GM23248 (cell line): ENCODE measurements at regions not wholly inside any gene's neighbourhood (a gene's known extent, or its start where the extent isn't known, plus 50 kb on each side); places are given as distances from the start of the nearest gene placed in this dataset.

Experiments
- DNase-seq: peaks from one replicate; pipeline ENCODE4 v3.0.0-alpha.2; 2015
- H2AFZ ChIP-seq: fragments of 200-600 bp; sonication (generic); 2 replicates; pipeline ENCODE4 v1.6.1; 2016; ENCODE audit warnings: antibody characterized with exemption
- H3F3A ChIP-seq: fragments of 200-600 bp; sonication (generic); 2 replicates; pipeline ENCODE4 v1.6.1; 2016; ENCODE audit warnings: mild to moderate bottlenecking, antibody characterized with exemption, mixed run types; ENCODE audit not compliant: insufficient read depth
- H3K27ac ChIP-seq: fragments of 200-600 bp; sonication (generic); 2 replicates; pipeline ENCODE4 v1.5.1; 2016; ENCODE audit warnings: mild to moderate bottlenecking
- H3K27me3 ChIP-seq: fragments of 200-600 bp; sonication (generic); replicated peaks from 2 replicates; pipeline ENCODE4 v1.6.1; 2016; ENCODE audit warnings: mild to moderate bottlenecking; ENCODE audit not compliant: insufficient read depth
- H3K36me3 ChIP-seq: fragments of 200-600 bp; sonication (generic); 2 replicates; pipeline ENCODE4 v1.6.1; 2016; ENCODE audit warnings: low read depth, mild to moderate bottlenecking
- H3K4me1 ChIP-seq: fragments of 200-600 bp; sonication (generic); 2 replicates; pipeline ENCODE4 v1.6.1; 2016; ENCODE audit warnings: mild to moderate bottlenecking; ENCODE audit not compliant: insufficient read depth
- H3K4me2 ChIP-seq: fragments of 200-600 bp; sonication (generic); one replicate; pipeline ENCODE4 v1.6.1; 2016; ENCODE audit warnings: mild to moderate bottlenecking; ENCODE audit not compliant: unreplicated experiment
- H3K4me3 ChIP-seq: fragments of 200-600 bp; sonication (generic); 2 replicates; pipeline ENCODE4 v1.5.1; 2016; ENCODE audit warnings: mild to moderate bottlenecking
- H3K79me2 ChIP-seq: fragments of 200-600 bp; sonication (generic); 2 replicates; pipeline ENCODE4 v1.6.1; 2016; ENCODE audit warnings: mild to moderate bottlenecking; ENCODE audit not compliant: insufficient read depth
- H3K9ac ChIP-seq: fragments of 200-600 bp; sonication (generic); 2 replicates; pipeline ENCODE4 v1.6.1; 2016; ENCODE audit warnings: mild to moderate bottlenecking
- H3K9me2 ChIP-seq: fragments of 200-600 bp; sonication (generic); 2 replicates; pipeline ENCODE4 v1.6.1; 2016; ENCODE audit warnings: mixed run types, mild to moderate bottlenecking, moderate library complexity; ENCODE audit not compliant: insufficient read depth
- H3K9me3 ChIP-seq: fragments of 200-600 bp; sonication (generic); one replicate; pipeline ENCODE4 v1.6.1; 2017; ENCODE audit warnings: low read depth
- H4K20me1 ChIP-seq: fragments of 200-600 bp; sonication (generic); 2 replicates; pipeline ENCODE4 v1.6.0; 2016; ENCODE audit not compliant: insufficient read depth
- EZH2 ChIP-seq: fragments of 200-600 bp; sonication (generic); IDR thresholded peaks from 2 replicates; pipeline ENCODE4 v1.6.1; 2018; ENCODE audit warnings: antibody characterized with exemption, mild to moderate bottlenecking; ENCODE audit not compliant: insufficient read depth, poor library complexity, severe bottlenecking
- EZH2phosphoT487 ChIP-seq: fragments of 200-600 bp; sonication (generic); IDR thresholded peaks from 2 replicates; pipeline ENCODE4 v1.6.1; 2018; ENCODE audit warnings: antibody characterized with exemption, moderate library complexity, mild to moderate bottlenecking, low read depth; ENCODE audit not compliant: insufficient read depth
- WGBS, 2 experiments: methylation state at CpG; one replicate each; pipeline ENCODE4 v1.1.6; 2015 to 2017; ENCODE audit warnings: low lambda C conversion rate in 2 of 2, low coverage in 1 of 2; ENCODE audit errors: missing lambda C conversion rate in 2 of 2; 5-methylcytosine and 5-hydroxymethylcytosine counted together
- in situ Hi-C: fragments of 300-500 bp; cut with MboI; formaldehyde crosslinking; loops from 2 replicates; pipeline ENCODE4 v1.15.0; 2020

GRCh38 chr3:145518639-145519038 lies 642.3 kb downstream of the PLOD2 start:
- H2AFZ ChIP-seq, result no peak overlapping the region
- no peaks in the 10 kb centered on the region for H3K27me3 ChIP-seq
- H3K36me3 ChIP-seq, result no peaks in the 10 kb centered on the region
- no peak overlapping the region for H3K4me3 ChIP-seq
- 6 to 22% methylated on average over 4 of the region's 4 CpGs for WGBS, 2 experiments
- H3K4me1 ChIP-seq, result no peaks in the 10 kb centered on the region
- no peak overlapping the region for H3K4me2 ChIP-seq
- no peaks in the 10 kb centered on the region for H3K9me2 ChIP-seq
- no peaks in the 10 kb centered on the region for H4K20me1 ChIP-seq
- H3K79me2 ChIP-seq, result no peaks in the 10 kb centered on the region
- no peak overlapping the region for H3K27ac ChIP-seq
- H3K9ac ChIP-seq, result no peak overlapping the region
- no peaks in the 10 kb centered on the region for H3F3A ChIP-seq
- no peak for TF ChIP-seq EZH2phosphoT487
- TF ChIP-seq EZH2, result no peak
- in situ Hi-C loops, result no loop called here
- no peaks in the 10 kb centered on the region for H3K9me3 ChIP-seq
- DNase-seq, result no peak

DNA sequence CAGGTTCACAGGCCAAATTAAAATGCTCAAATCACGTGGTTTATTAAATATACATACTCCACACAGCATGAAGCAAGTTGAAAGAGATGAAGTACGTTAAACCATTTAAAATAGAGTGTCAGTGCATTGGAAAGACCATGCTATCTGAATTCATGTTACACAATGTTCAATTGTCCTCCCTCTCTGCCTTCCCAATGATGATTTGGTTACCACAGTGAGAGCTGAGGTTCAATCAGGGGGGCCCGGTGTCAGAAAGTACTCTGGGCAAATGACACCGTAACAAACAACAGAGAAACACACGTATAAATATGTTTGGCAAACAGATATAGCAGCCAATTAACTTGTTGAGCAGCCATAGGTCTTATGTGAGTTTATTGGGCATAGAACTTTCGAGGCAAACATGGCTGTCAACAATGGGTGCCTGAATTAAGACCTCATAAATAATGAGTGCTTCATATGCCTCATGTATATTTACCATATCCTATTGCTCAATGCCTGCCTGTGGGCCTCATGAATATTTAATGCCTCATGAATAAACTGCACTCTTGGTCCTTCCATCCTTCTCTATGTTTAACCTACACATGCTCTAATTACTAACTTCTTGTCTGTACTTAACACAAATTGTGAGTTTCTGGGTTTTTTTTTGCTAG lies 641.5 kb downstream of the PLOD2 start:
- H3K27me3 ChIP-seq, result no peaks in the 10 kb centered on the region
- H3K9me3 ChIP-seq, result no peaks in the 10 kb centered on the region
- TF ChIP-seq EZH2phosphoT487 (no peak), EZH2 (no peak)
- 13 to 14% methylated on average over 6 of the region's 6 CpGs for WGBS, 2 experiments
- H4K20me1 ChIP-seq, result no peaks in the 10 kb centered on the region
- H3K9me2 ChIP-seq, result no peaks in the 10 kb centered on the region
- H3K36me3 ChIP-seq, result no peaks in the 10 kb centered on the region
- H2AFZ ChIP-seq, result no peak overlapping the region
- H3F3A ChIP-seq, result no peaks in the 10 kb centered on the region
- in situ Hi-C loops, result no loop called here
- no peaks in the 10 kb centered on the region for H3K4me1 ChIP-seq
- no peaks in the 10 kb centered on the region for H3K79me2 ChIP-seq
- no peak overlapping the region for H3K4me3 ChIP-seq
- H3K27ac ChIP-seq, result no peak overlapping the region
- DNase-seq, result no peak
- H3K9ac ChIP-seq, result no peak overlapping the region
- H3K4me2 ChIP-seq, result no peak overlapping the region

GRCh38 chr3:145522179-145522578 lies 638.8 kb downstream of the PLOD2 start:
- H3K4me2 ChIP-seq, result no peak overlapping the region
- 0 out of 2 replicates have a peak, but pooled peaks cover 3% of the 10 kb centered on the region for H3K9me2 ChIP-seq
- H3K27me3 ChIP-seq, result no peaks in the 10 kb centered on the region
- TF ChIP-seq EZH2phosphoT487 (no peak), EZH2 (no peak)
- no peaks in the 10 kb centered on the region for H3K9me3 ChIP-seq
- H3K4me3 ChIP-seq, result no peak overlapping the region
- H2AFZ ChIP-seq, result no peak overlapping the region
- no peaks in the 10 kb centered on the region for H3K36me3 ChIP-seq
- DNase-seq, result no peak
- H3K79me2 ChIP-seq, result no peaks in the 10 kb centered on the region
- no peaks in the 10 kb centered on the region for H4K20me1 ChIP-seq
- no peaks in the 10 kb centered on the region for H3F3A ChIP-seq
- no peak overlapping the region for H3K27ac ChIP-seq
- no peak overlapping the region for H3K9ac ChIP-seq
- no peaks in the 10 kb centered on the region for H3K4me1 ChIP-seq
- in situ Hi-C loops, result no loop called here

GRCh38 chr3:145522893-145523651 lies 637.9 kb downstream of the PLOD2 start:
- H3K27ac ChIP-seq, result no peak overlapping the region
- H4K20me1 ChIP-seq, result no peaks in the 10 kb centered on the region
- H3K9ac ChIP-seq, result no peak overlapping the region
- H3K4me1 ChIP-seq, result no peaks in the 10 kb centered on the region
- WGBS, 2 experiments, result 16 to 19% methylated on average over 4 of the region's 4 CpGs
- no peak overlapping the region for H2AFZ ChIP-seq
- no peaks in the 10 kb centered on the region for H3F3A ChIP-seq
- no peak for DNase-seq
- no peaks in the 10 kb centered on the region for H3K79me2 ChIP-seq
- no peaks in the 10 kb centered on the region for H3K9me3 ChIP-seq
- no peaks in the 10 kb centered on the region for H3K27me3 ChIP-seq
- in situ Hi-C loops, result no loop called here
- H3K9me2 ChIP-seq, result 0 out of 2 replicates have a peak, but pooled peaks cover 3% of the 10 kb centered on the region
- H3K4me2 ChIP-seq, result no peak overlapping the region
- H3K36me3 ChIP-seq, result no peaks in the 10 kb centered on the region
- TF ChIP-seq EZH2phosphoT487 (no peak), EZH2 (no peak)
- H3K4me3 ChIP-seq, result no peak overlapping the region

- no peak for DNase-seq
- H3K79me2 ChIP-seq, result no peaks in the 10 kb centered on the region
- H3K9me3 ChIP-seq, result no peaks in the 10 kb centered on the region
- H3K36me3 ChIP-seq, result no peaks in the 10 kb centered on the region
- H3K4me1 ChIP-seq, result no peaks in the 10 kb centered on the region
- H3K9me2 ChIP-seq, result no peaks in the 10 kb centered on the region
- 0 to 2% methylated on average over 1 of the region's 1 CpG for WGBS, 2 experiments
- in situ Hi-C loops, result no loop called here
- H3K4me3 ChIP-seq, result no peak overlapping the region
- H3F3A ChIP-seq, result no peaks in the 10 kb centered on the region
- no peak overlapping the region for H3K4me2 ChIP-seq
- no peak for TF ChIP-seq EZH2
- TF ChIP-seq EZH2phosphoT487, result no peak
- no peak overlapping the region for H3K9ac ChIP-seq
- H3K27me3 ChIP-seq, result no peaks in the 10 kb centered on the region
- H3K27ac ChIP-seq, result no peak overlapping the region
- H4K20me1 ChIP-seq, result no peaks in the 10 kb centered on the region
- H2AFZ ChIP-seq, result no peak overlapping the region
Measured at GRCh38 chr3:145531548-145531947, 629.4 kb downstream of the PLOD2 start.
